Astrocyte (in vitro differentiated cells and primary cell): ENCODE measurements at regions not wholly inside any gene's neighbourhood (a gene's known extent, or its start where the extent isn't known, plus 50 kb on each side); places are given as distances from the start of the nearest gene placed in this dataset.

Experiments used
- EZH2 ChIP-seq: IDR thresholded peaks from 2 replicates; pipeline ENCODE4 v1.6.1; 2012; ENCODE audit warnings: mild to moderate bottlenecking, low read length, inconsistent platforms; ENCODE audit not compliant: insufficient read depth
- TF ChIP-seq, protein P1 (sequence below): IDR thresholded peaks from 2 replicates; pipeline ENCODE4 v1.5.1; 2011; ENCODE audit warnings: low read depth, mild to moderate bottlenecking, inconsistent platforms, low read length, moderate library complexity; ENCODE audit not compliant: insufficient read depth

DNA sequence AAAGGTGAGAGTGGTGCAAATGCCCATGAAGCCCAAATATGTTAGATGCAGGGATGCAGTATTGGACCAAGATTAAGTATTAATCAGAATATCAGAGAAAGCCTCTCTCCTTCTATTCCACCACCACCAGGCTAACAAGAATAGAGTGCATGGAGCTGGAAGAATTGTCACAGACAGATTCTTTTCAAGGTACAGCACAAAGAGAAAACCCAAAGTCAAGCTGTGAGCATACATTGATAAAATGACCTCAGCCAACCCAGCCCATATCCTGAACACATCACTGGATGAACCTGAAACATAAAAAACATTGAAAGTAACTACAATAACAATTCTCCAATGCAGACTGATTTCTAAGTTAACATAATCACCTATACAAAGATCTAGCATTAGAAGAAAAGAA, 445.7 kb upstream of the NETO1 start:
- TF ChIP-seq, protein P1, sequence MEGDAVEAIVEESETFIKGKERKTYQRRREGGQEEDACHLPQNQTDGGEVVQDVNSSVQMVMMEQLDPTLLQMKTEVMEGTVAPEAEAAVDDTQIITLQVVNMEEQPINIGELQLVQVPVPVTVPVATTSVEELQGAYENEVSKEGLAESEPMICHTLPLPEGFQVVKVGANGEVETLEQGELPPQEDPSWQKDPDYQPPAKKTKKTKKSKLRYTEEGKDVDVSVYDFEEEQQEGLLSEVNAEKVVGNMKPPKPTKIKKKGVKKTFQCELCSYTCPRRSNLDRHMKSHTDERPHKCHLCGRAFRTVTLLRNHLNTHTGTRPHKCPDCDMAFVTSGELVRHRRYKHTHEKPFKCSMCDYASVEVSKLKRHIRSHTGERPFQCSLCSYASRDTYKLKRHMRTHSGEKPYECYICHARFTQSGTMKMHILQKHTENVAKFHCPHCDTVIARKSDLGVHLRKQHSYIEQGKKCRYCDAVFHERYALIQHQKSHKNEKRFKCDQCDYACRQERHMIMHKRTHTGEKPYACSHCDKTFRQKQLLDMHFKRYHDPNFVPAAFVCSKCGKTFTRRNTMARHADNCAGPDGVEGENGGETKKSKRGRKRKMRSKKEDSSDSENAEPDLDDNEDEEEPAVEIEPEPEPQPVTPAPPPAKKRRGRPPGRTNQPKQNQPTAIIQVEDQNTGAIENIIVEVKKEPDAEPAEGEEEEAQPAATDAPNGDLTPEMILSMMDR, result no peak
- TF ChIP-seq EZH2, result no peak
